ENCODE measurements at regions not wholly inside any gene's neighbourhood (a gene's known extent, or its start where the extent isn't known, plus 50 kb on each side); places are given as distances from the start of the nearest gene placed in this dataset.

GRCh38 chr9:90175865-90176264 is 466.8 kb downstream of the DIRAS2 start:
- DNase-seq (ENCODE audit: unreplicated experiment), result no peak
- Mint-ChIP-seq H3K4me3 (ENCODE audit: unreplicated experiment) (no peak overlapping the region), H3K27me3 (ENCODE audit: insufficient read depth, unreplicated experiment) (peaks cover 51% of the 10 kb centered on the region), H3K36me3 (ENCODE audit: insufficient read depth, unreplicated experiment) (no peaks in the 10 kb centered on the region), H3K4me1 (ENCODE audit: insufficient read depth, unreplicated experiment) (no peaks in the 10 kb centered on the region), H3K27ac (ENCODE audit: low read depth, unreplicated experiment) (no peak overlapping the region), H3K9me3 (ENCODE audit: unreplicated experiment) (no peaks in the 10 kb centered on the region)
- POLR2A ChIA-PET, result interaction anchor here (0.6 kb wide), 2 partner anchors 31 to 432 kb away, joined by 3 to 4 read pairs; no protein-coding TSS in a partner anchor
- no peak for TF ChIP-seq CTCF (IDR thresholded peaks at IDR 0.05; ENCODE audit: unreplicated experiment)
- CTCF ChIA-PET, result no interaction called here
- intact Hi-C loops (cut with micrococcal nuclease), result no loop called here
- no TSS peak for BruUV-seq (replicated peaks)

- Mint-ChIP-seq H3K4me3 (ENCODE audit: unreplicated experiment) (no peak overlapping the region), H3K27me3 (ENCODE audit: insufficient read depth, unreplicated experiment) (peaks cover 57% of the 10 kb centered on the region), H3K4me1 (ENCODE audit: insufficient read depth, unreplicated experiment) (no peaks in the 10 kb centered on the region), H3K36me3 (ENCODE audit: insufficient read depth, unreplicated experiment) (no peaks in the 10 kb centered on the region), H3K27ac (ENCODE audit: low read depth, unreplicated experiment) (no peak overlapping the region), H3K9me3 (ENCODE audit: unreplicated experiment) (no peaks in the 10 kb centered on the region)
- ChIA-PET CTCF (interaction anchor here (0.8 kb wide), 1 partner anchor 649 kb away, joined by 3 read pairs; no protein-coding TSS in a partner anchor), POLR2A (interaction anchor here (0.6 kb wide), 1 partner anchor 13 kb away, joined by 3 read pairs; no protein-coding TSS in a partner anchor)
- BruUV-seq (replicated peaks), result no TSS peak
- intact Hi-C loops (cut with micrococcal nuclease), result no loop called here
- TF ChIP-seq CTCF (IDR thresholded peaks at IDR 0.05; ENCODE audit: unreplicated experiment), result no peak
- no peak for DNase-seq (ENCODE audit: unreplicated experiment)
These were observed 465.7 kb downstream of the DIRAS2 start for GRCh38 chr9:90176901-90177300.

GRCh38 chr9:90180381-90180780 is 462.2 kb downstream of the DIRAS2 start:
- CTCF ChIA-PET, result interaction anchor here (0.6 kb wide), 1 partner anchor 1379 kb away, joined by 3 read pairs; no protein-coding TSS in a partner anchor
- no peaks in the 10 kb centered on the region for H3K9me3 Mint-ChIP-seq (ENCODE audit: unreplicated experiment)
- no peak overlapping the region for H3K4me3 Mint-ChIP-seq (ENCODE audit: unreplicated experiment)
- peaks cover 90% of the 10 kb centered on the region for H3K27me3 Mint-ChIP-seq (ENCODE audit: insufficient read depth, unreplicated experiment)
- no peaks in the 10 kb centered on the region for H3K36me3 Mint-ChIP-seq (ENCODE audit: insufficient read depth, unreplicated experiment)
- H3K4me1 Mint-ChIP-seq (ENCODE audit: insufficient read depth, unreplicated experiment), result no peaks in the 10 kb centered on the region
- POLR2A ChIA-PET, result no interaction called here
- no TSS peak for BruUV-seq (replicated peaks)
- TF ChIP-seq CTCF (IDR thresholded peaks at IDR 0.05; ENCODE audit: unreplicated experiment), result no peak
- intact Hi-C loops (cut with micrococcal nuclease), result no loop called here
- DNase-seq (ENCODE audit: unreplicated experiment), result no peak
- H3K27ac Mint-ChIP-seq (ENCODE audit: low read depth, unreplicated experiment), result no peak overlapping the region

GRCh38 chr9:90188656-90189055 is 454.0 kb downstream of the DIRAS2 start:
- CTCF ChIA-PET, result no interaction called here
- Mint-ChIP-seq H3K4me1 (ENCODE audit: insufficient read depth, unreplicated experiment) (no peaks in the 10 kb centered on the region), H3K4me3 (ENCODE audit: unreplicated experiment) (no peak overlapping the region), H3K27me3 (ENCODE audit: insufficient read depth, unreplicated experiment) (peaks cover 85% of the 10 kb centered on the region), H3K9me3 (ENCODE audit: unreplicated experiment) (no peaks in the 10 kb centered on the region), H3K36me3 (ENCODE audit: insufficient read depth, unreplicated experiment) (no peaks in the 10 kb centered on the region), H3K27ac (ENCODE audit: low read depth, unreplicated experiment) (no peak overlapping the region)
- POLR2A ChIA-PET, result no interaction called here
- BruUV-seq (replicated peaks), result no TSS peak
- no peak for TF ChIP-seq CTCF (IDR thresholded peaks at IDR 0.05; ENCODE audit: unreplicated experiment)
- intact Hi-C loops (cut with micrococcal nuclease), result no loop called here
- no peak for DNase-seq (ENCODE audit: unreplicated experiment)

All from MCF 10A (cell line).